GM06990 (cell line): ENCODE measurements at regions not wholly inside any gene's neighbourhood (a gene's known extent, or its start where the extent isn't known, plus 50 kb on each side); places are given as distances from the start of the nearest gene placed in this dataset.

ENCODE experiments used
- DNase-seq: peaks from one replicate; pipeline ENCODE4 v3.0.0-alpha.2; 2011; ENCODE audit not compliant: insufficient read length; ENCODE audit errors: extremely low read depth
- H3K27me3 ChIP-seq: replicated peaks from 2 replicates; pipeline ENCODE4 v1.6.0; 2011; ENCODE audit warnings: low read length; ENCODE audit not compliant: control insufficient read depth, insufficient read depth
- H3K36me3 ChIP-seq: 2 replicates; pipeline ENCODE4 v1.5.1; 2011; ENCODE audit warnings: low read length; ENCODE audit not compliant: control insufficient read depth, insufficient read depth
- H3K4me3 ChIP-seq: replicated peaks from 2 replicates; pipeline ENCODE4 v1.5.1; 2011; ENCODE audit warnings: low read depth, mild to moderate bottlenecking, control low read depth, low read length
- CTCF ChIP-seq: IDR thresholded peaks from 2 replicates; pipeline ENCODE4 v1.5.1; 2011; ENCODE audit warnings: low read length, control low read depth, mild to moderate bottlenecking, inconsistent platforms; ENCODE audit not compliant: insufficient read depth, poor library complexity, severe bottlenecking

GRCh38 chr21:35779690-35780570 is 280.4 kb downstream of the SETD4 start:
- no peak for TF ChIP-seq CTCF
- H3K4me3 ChIP-seq, result no peak overlapping the region
- no peaks in the 10 kb centered on the region; the same call in none of the 2 replicates for H3K27me3 ChIP-seq
- H3K36me3 ChIP-seq, result no peaks in the 10 kb centered on the region
- DNase-seq, result no peak

GRCh38 chr21:35779167-35779566 is 281.2 kb downstream of the SETD4 start:
- Histone ChIP-seq H3K36me3 (no peaks in the 10 kb centered on the region), H3K27me3 (no peaks in the 10 kb centered on the region; the same call in none of the 2 replicates), H3K4me3 (no peak overlapping the region)
- DNase-seq, result no peak
- no peak for TF ChIP-seq CTCF

GRCh38 chr21:35777081-35777480 is 283.2 kb downstream of the SETD4 start:
- H3K4me3 ChIP-seq, result no peak overlapping the region
- H3K36me3 ChIP-seq, result no peaks in the 10 kb centered on the region
- TF ChIP-seq CTCF, result no peak
- no peak for DNase-seq
- no peaks in the 10 kb centered on the region; the same call in none of the 2 replicates for H3K27me3 ChIP-seq

- Histone ChIP-seq H3K27me3 (no peaks in the 10 kb centered on the region; the same call in none of the 2 replicates), H3K4me3 (no peak overlapping the region), H3K36me3 (no peaks in the 10 kb centered on the region)
- TF ChIP-seq CTCF, result no peak
- DNase-seq, result no peak
These were observed 284.4 kb downstream of the SETD4 start for GRCh38 chr21:35775778-35776544.

- Histone ChIP-seq H3K36me3 (no peaks in the 10 kb centered on the region), H3K27me3 (no peaks in the 10 kb centered on the region), H3K4me3 (no peak overlapping the region)
- TF ChIP-seq CTCF, result no peak
- no peak for DNase-seq
These were observed 290.0 kb downstream of the SETD4 start for GRCh38 chr21:35770101-35770945.
